IPS-NIHi11 (cell line): ENCODE measurements at regions not wholly inside any gene's neighbourhood (a gene's known extent, or its start where the extent isn't known, plus 50 kb on each side); places are given as distances from the start of the nearest gene placed in this dataset.
"Not testable (repeated sequence)": the region's sequence is repeated elsewhere in the genome, so short reads cannot be mapped to it uniquely, and the experiment has no call there.

Source experiments
- DNase-seq: peaks from one replicate; pipeline ENCODE4 v3.0.0; 2012; ENCODE audit warnings: mixed read lengths, low spot score

GRCh38 chrX:5295004-5295403, 933.7 kb downstream of the NLGN4X start:
- no peak for DNase-seq

- no peak for DNase-seq
Observed at GRCh38 chrX:5290635-5291034, 938.0 kb downstream of the NLGN4X start.

DNA sequence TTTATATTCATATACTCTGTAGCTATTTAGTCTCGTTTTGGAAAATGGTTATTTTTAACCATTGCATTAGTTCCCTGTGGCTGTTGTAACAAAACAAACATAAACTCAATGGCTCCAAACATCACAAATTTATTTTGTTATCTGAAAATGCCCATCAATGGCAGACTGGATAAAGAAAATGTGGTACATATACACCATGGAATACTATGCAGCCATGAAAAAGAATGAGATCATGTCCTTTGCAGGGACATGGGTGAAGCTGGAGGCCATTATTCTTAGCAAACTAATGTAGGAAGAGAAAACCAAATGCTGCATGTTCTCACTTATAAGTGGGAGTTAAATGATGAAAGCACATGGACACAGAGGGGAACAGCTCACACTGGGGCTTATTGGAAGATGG, 938.7 kb downstream of the NLGN4X start:
- not testable (repeated sequence) for DNase-seq

DNA sequence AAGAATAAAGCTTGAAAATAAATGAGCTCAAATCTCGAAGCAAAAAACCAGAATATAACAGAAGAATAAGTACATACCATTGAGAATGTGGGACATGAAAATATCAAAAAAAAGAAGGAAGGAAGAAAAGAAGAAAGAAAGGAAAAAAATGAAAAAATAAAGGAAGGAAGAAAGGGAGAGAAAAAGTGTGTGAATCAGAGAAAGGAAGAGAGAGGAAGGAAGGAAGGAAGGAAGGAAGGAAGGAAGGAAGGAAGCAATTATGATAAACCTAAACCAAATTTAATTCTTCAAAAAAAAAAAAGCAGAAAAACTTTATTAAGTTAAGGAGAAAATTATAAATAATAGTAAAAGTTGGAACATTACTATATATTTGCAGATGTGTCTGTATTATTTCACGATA, 949.8 kb downstream of the NLGN4X start:
- DNase-seq: no peak

DNA sequence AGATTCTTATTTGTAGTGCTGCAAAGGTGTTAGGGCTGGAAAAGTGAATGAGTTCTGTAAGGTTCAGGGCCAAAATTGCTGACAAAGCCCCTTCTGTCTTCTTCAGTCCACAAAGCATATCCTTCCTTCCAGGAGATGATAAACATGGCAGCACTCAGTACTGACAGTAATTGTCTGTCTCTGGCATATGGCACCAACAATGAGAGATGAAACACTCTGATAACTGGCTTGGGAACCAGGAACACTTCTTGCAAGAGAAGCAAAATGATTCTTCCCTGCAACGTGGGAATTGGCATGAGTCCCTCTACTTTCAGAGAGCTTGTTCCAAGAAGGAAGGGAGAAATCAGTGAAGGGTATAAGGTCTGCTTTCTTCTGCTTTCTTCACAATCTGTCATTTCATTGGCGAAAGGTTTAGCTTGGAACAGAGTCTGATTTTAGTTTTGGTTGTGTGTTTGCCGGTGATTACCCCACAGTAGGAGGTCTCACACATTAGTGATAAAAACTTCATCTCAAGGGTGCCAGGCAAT, 963.3 kb downstream of the NLGN4X start:
- no peak for DNase-seq

- DNase-seq: no peak
Observed at GRCh38 chrX:5250106-5250505, 978.6 kb downstream of the NLGN4X start.

- peak; percentile 4 for DNase-seq
Observed at GRCh38 chrX:5242091-5242790, 986.4 kb downstream of the NLGN4X start.

DNA sequence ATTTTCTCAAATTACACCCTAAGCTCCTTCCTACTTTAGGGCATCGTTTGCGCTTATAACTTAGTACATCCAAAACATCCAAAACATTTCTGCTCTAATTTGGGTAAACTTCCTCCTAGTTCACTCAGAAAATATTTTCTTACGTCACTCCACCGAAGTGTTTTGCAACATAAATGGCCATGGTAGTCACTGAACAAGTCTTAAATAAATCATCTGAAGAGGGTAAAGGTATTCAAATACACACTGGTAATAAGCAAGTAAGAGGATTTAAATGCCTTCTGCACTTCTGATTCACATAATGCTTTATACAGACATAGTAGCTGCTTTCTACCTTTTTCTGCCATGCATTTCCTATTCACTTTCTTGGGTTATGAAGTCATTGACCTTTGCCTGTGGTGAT, 991.9 kb downstream of the NLGN4X start:
- DNase-seq: no peak

GRCh38 chrX:5236096-5236495, 992.6 kb downstream of the NLGN4X start:
- DNase-seq: peak; percentile 11

- no peak for DNase-seq
Observed at GRCh38 chrX:5233830-5234229, 994.8 kb downstream of the NLGN4X start.

- no peak for DNase-seq
Observed at GRCh38 chrX:5220421-5220820, 1008.2 kb downstream of the NLGN4X start.

DNA sequence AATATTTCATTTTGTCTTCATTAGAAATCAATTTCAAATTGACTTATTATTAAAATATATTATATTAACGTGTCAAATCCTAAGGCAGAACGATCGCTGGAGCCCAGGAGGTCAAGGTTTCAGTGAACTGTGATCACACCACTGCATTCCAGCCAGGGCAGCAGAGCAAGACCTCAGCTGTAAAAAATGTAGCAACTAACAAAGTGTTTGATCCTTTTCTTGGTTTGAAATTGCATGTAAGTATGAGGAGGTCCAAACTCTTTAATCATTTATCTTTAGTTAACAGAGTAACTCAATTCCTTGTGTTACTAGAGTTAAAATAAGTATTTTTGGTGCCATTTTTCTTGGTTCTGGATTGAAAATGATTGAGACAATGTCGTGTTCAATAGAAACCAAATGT, 1033.9 kb downstream of the NLGN4X start:
- DNase-seq: no peak

GRCh38 chrX:5180135-5180741, 1048.4 kb downstream of the NLGN4X start:
- no peak for DNase-seq

DNA sequence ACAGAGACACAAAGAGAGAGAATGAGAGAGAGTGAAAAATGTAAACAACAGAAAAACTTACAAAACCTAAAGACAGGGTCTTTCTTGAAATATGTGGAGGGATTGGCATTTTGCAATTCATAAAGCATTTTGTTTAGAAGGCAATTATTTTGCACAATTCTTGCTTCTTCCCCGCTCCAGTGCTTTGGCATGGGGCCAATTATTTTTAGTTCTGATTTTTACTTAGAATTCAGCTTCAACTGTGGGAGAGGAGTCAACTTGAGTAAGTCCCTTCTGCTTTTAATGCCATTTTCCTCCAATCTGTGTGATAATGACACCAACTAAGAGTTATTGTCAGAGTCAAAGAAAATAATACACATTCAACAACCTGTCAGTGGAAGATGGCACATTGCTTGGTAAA, 1051.9 kb downstream of the NLGN4X start:
- DNase-seq: no peak

- no peak for DNase-seq
Observed at GRCh38 chrX:5163663-5164062, 1065.0 kb downstream of the NLGN4X start.

DNA sequence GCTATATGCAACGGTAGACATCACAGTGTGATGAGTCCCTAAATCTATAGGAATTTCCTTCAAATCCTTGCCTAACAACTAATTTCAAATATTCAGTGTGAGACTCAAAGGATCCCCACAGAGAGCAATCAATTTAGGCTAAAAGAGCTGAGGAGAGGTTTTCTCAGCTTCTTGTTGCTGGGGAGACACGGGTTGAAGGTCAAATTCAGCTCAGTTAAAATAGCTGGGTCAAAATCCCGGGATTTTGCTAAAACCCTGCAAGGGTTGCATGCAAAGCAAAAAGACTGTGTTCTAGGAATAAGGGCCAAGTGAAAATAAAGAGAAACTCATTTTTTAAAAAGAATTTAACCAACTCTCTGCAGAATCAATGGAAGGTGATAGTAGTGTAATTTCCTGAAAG, 1073.4 kb downstream of the NLGN4X start:
- DNase-seq: peak; percentile 4

DNA sequence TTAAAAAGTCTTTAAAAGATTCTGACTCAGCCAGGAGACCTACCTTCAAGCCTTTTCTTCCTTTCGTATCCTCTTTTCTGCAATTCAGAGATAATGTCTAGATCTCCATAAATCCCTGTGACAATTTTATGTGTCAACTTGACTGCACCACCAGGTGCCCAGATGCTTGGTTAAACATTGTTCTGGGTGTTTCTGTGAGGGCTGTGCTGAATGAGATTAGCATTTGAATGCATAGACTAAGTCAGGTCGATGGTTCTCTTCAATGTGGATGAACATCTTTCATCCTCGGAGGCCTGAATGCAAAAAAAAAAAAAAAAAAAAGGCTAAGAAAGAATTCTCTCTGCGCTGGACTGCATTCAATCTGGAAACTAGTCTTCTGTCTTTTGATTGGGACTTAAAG, 1082.7 kb downstream of the NLGN4X start:
- no peak for DNase-seq

- DNase-seq: no peak
Observed at GRCh38 chrX:5142644-5143043, 1086.0 kb downstream of the NLGN4X start.

DNA sequence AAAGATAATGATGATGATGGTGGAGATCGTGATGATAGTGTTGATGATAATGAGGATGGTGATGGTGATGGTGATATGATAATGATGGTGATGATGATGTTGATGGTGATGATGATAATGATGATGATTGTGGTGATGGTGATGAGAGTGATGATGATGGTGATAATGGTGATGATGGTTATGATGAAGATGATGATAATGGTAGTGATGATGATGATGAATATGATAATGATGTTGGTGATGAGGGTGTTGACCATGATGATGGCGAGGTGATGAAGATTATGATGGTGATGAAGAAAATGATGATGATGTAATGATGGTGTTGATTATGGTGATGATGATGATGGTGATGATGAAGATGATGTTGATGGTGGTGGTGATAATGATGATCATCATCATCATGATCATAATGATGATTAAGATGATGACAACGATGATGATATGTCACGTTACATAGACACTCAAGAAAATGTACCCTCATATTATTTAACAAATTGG, 1106.4 kb downstream of the NLGN4X start:
- no peak for DNase-seq

DNA sequence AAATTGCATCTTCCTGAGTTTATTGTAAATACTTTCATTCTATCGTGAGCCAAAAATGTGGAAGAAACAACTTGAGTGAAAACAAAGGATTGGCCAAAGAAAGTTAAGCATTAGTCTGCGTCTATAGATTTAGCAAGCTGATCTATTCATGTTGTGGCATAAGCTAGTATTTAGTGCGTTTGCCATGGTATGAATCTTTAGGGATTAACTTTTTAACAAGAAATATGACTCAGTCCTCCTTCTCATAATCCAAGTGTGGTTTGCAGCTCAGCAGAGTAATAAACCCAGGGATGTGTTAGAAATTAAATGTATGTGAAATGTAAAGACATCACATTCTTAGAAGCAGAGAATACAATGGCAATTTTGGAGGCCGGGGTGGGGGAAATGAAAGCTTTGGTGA, 1110.9 kb downstream of the NLGN4X start:
- no peak for DNase-seq

DNA sequence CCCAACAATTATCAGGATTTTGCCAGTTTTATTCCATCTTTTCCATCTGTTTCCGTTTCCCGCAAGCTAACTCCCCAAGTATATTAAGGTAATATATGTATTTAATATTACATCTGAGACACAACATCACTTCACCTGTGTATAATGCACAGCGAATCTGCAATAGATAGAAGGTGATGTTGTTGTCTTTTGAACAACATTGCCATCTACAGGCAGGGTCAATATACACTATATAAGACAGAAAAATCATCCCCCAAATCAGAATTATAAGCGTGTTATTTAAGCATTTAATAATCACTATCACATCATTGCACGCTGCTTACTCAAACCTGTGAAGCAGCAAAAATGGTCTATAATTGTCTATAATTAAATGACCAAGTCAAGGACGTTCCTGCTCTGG, 1115.5 kb downstream of the NLGN4X start:
- peak; percentile 5 for DNase-seq

GRCh38 chrX:5100004-5100403, 1128.7 kb downstream of the NLGN4X start:
- DNase-seq: no peak

DNA sequence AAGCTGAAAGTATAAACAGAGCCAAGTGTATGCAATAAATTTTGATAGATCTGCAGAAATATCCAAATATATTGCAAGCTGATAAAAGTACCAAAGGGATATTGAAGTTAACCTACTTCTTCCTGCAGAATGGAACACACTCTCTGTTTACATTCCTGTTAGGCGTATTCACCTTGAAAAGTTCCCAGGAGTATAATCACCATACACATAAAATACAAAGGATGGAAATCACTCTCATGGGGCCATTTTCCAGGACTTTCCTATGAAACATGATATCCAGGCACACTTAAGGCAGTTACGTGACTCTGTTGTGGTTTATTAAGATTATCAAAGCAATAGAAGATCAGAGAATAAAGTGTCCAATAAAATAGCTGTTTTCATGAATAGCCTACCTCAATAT, 1142.3 kb downstream of the NLGN4X start:
- no peak for DNase-seq

DNA sequence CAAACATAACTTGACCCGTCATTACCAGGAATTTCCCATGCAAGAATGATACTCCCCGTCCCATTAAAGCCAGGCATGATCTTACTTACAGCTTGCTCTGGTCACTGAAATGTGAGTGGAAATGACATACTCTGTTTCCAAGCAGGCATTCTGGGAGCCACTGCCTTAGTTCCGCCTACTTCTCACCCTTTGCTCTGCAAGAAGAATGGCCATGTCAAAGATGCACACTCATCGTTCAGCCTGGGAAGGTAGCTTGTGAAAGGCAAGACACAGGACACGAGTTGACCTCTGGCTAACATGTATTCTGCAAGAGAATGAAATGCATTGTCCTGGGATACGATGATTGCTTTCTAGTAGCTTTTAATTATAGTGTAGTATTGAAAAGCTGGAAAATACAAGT, 1144.4 kb downstream of the NLGN4X start:
- no peak for DNase-seq
